GM12878 (cell line): ENCODE measurements at regions not wholly inside any gene's neighbourhood (a gene's known extent, or its start where the extent isn't known, plus 50 kb on each side); places are given as distances from the start of the nearest gene placed in this dataset.
"Not testable (repeated sequence)": the region's sequence is repeated elsewhere in the genome, so short reads cannot be mapped to it uniquely, and the experiment has no call there.

Experiments
- ATAC-seq: fragments of 200-7000 bp; cut with Tn5 transposase; 3 replicates; pipeline ENCODE4 v1.9.1; 2020; ENCODE audit warnings: mild to moderate bottlenecking, moderate library complexity
- BruUV-seq: library from RNA; stranded (reverse); fragments of 400-500 nt; replicated peaks from 2 replicates; lab custom pipeline; 2021; lab: Mats Ljungman, UMichigan
- CTCF ChIA-PET: fragments of 300-600 bp; sonication (Branson Sonifier 250); formaldehyde crosslinking; extraction: SDS; loops from one replicate; lab custom pipeline; 2021; ENCODE audit warnings: inconsistent platforms; lab: Yijun Ruan, JAX
- POLR2A ChIA-PET: fragments of 350-600 bp; formaldehyde crosslinking; extraction: SDS; loops from one replicate; lab custom pipeline; 2021; ENCODE audit warnings: inconsistent platforms; lab: Charles Lee
- RAD21 ChIA-PET: fragments of 300-600 bp; sonication (Branson Sonifier 250); formaldehyde crosslinking; loops from one replicate; lab custom pipeline; 2023; ENCODE audit warnings: antibody characterized with exemption; ENCODE audit not compliant: unreplicated experiment; lab: Charles Lee
- SMC1A ChIA-PET: fragments of 300-600 bp; sonication (Branson Sonifier 250); formaldehyde crosslinking; loops from one replicate; lab custom pipeline; 2023; ENCODE audit not compliant: unreplicated experiment, uncharacterized antibody; lab: Charles Lee
- DNase-seq: peaks from one replicate; pipeline ENCODE4 v3.0.0-alpha.2; 2011; ENCODE audit warnings: low read depth, low spot score
- FAIRE-seq: peaks from 3 replicates; lab custom pipeline; 2011; peaks lifted over from hg19 to GRCh38; lab: Jason Lieb, UNC
- H2AFZ ChIP-seq: 2 replicates; pipeline ENCODE4 v1.6.0; 2011; ENCODE audit warnings: low read depth, low read length, control low read depth; ENCODE audit not compliant: control insufficient read depth
- H3K27ac ChIP-seq: 2 replicates; pipeline ENCODE4 v1.5.1; 2011; ENCODE audit warnings: control low read depth; ENCODE audit not compliant: control insufficient read depth, insufficient read depth
- H3K27me3 ChIP-seq, 2 experiments: replicated peaks in 1 of 2; 2 replicates each; pipeline versions ENCODE4 v1.6.0 to v1.6.1; 2011; ENCODE audit warnings: low read length in 1 of 2; ENCODE audit not compliant: control insufficient read depth in 2 of 2, insufficient read depth in 2 of 2
- H3K36me3 ChIP-seq, 2 experiments: 2 replicates each; pipeline ENCODE4 v1.5.1; 2011; ENCODE audit warnings: low read length in 1 of 2; ENCODE audit not compliant: control insufficient read depth in 2 of 2, insufficient read depth in 2 of 2
- H3K4me1 ChIP-seq: 2 replicates; pipeline ENCODE4 v1.6.1; 2011; ENCODE audit warnings: mild to moderate bottlenecking, low read length, moderate library complexity, mixed read lengths; ENCODE audit not compliant: control insufficient read depth, insufficient read depth
- H3K4me2 ChIP-seq: 2 replicates; pipeline ENCODE4 v1.6.0; 2011; ENCODE audit warnings: control low read depth; ENCODE audit not compliant: control insufficient read depth, insufficient read depth
- H3K4me3 ChIP-seq: fragments of 200-600 bp; sonication (generic); 2 replicates; pipeline ENCODE4 v1.5.1; 2016
- H3K79me2 ChIP-seq: 2 replicates; pipeline ENCODE4 v1.6.0; 2011; ENCODE audit warnings: low read length; ENCODE audit not compliant: control insufficient read depth, insufficient read depth
- H3K9ac ChIP-seq: 2 replicates; pipeline ENCODE4 v1.8.0; 2011; ENCODE audit warnings: low read length, control low read depth, mixed read lengths; ENCODE audit not compliant: control insufficient read depth, insufficient read depth
- H3K9me3 ChIP-seq: replicated peaks from 3 replicates; pipeline ENCODE4 v1.5.1; 2011; ENCODE audit warnings: mild to moderate bottlenecking, low read length; ENCODE audit not compliant: control insufficient read depth, insufficient read depth
- H4K20me1 ChIP-seq: 2 replicates; pipeline ENCODE4 v1.6.0; 2011; ENCODE audit not compliant: control insufficient read depth, insufficient read depth
- WGBS: methylation state at CpG from one replicate; pipeline ENCODE4 v1.1.6; 2016; ENCODE audit warnings: low lambda C conversion rate; ENCODE audit not compliant: insufficient replicate concordance, insufficient coverage; ENCODE audit errors: missing lambda C conversion rate; 5-methylcytosine and 5-hydroxymethylcytosine counted together
- in situ Hi-C: fragments of 300-500 bp; cut with MboI; formaldehyde crosslinking; loops from 9 replicates; pipeline ENCODE4 v1.14.3; 2018; ENCODE audit warnings: mixed read lengths
- intact Hi-C: fragments of 100-400 bp; cut with micrococcal nuclease; formaldehyde crosslinking; loops from one replicate; pipeline ENCODE4 v1.14.2; 2022; ENCODE audit not compliant: unreplicated experiment

GRCh38 chr7:55683501-55683900 is 111.2 kb upstream of the VOPP1 start:
- RAD21 ChIA-PET, POLR2A ChIA-PET, ATAC-seq, H3K9ac ChIP-seq, CTCF ChIA-PET, DNase-seq, H3K79me2 ChIP-seq, H4K20me1 ChIP-seq, FAIRE-seq, H3K4me1 ChIP-seq, H3K27me3 ChIP-seq, intact Hi-C loops, H3K4me2 ChIP-seq, H3K9me3 ChIP-seq, in situ Hi-C loops, SMC1A ChIA-PET, H3K36me3 ChIP-seq, H2AFZ ChIP-seq, H3K27ac ChIP-seq, BruUV-seq, H3K4me3 ChIP-seq: not testable (repeated sequence)
- 45% methylated on average over 9 of the region's 9 CpGs for WGBS

DNA sequence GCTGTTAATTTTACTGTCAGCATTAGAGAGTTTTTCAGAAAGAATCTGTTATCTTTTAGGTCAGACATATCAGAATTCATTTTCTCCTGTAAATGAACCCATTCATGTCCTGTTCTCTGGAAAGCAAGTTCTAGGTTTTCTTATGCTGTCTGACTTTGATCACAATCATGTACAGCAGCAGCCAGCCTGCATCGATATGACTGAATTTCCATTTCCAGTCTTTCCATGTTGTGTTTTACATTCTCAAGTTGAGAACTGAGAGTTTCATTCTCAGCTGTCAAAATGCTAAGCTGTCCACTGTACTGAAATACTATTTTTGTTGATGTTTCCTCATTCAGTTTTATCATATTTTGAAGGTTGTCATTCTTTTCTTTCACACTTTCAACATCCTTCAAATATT is 103.3 kb upstream of the VOPP1 start:
- H3K9ac ChIP-seq, H2AFZ ChIP-seq, POLR2A ChIA-PET, CTCF ChIA-PET, RAD21 ChIA-PET, intact Hi-C loops, BruUV-seq, H3K27ac ChIP-seq, H3K4me1 ChIP-seq, in situ Hi-C loops, FAIRE-seq, H3K4me3 ChIP-seq, ATAC-seq, DNase-seq, H3K27me3 ChIP-seq, H3K9me3 ChIP-seq, H4K20me1 ChIP-seq, H3K79me2 ChIP-seq, SMC1A ChIA-PET, H3K36me3 ChIP-seq, H3K4me2 ChIP-seq: not testable (repeated sequence)
- WGBS = 0% methylated on average over 1 of the region's 1 CpG

DNA sequence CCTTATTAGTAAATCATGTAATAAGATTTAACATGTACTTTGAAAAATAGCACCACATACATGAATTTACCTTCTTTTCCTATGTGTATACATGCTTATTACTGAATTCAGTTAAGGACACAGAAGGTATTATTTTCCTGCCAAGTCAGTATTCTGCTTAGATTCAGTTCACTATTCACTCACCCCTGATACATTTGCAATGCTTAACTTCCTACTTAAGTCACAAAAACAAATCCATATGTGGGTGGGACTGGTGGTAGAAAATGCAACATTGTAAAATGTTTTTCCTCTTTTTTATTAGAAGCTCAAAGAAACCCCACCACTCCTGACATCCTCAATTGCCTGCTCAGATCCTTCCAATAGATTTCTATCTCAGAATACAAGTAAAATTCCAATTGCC is 101.2 kb upstream of the VOPP1 start:
- RAD21 ChIA-PET = not testable (repeated sequence)

GRCh38 chr7:55672084-55672483 is 99.8 kb upstream of the VOPP1 start:
- H4K20me1 ChIP-seq, H3K4me2 ChIP-seq, FAIRE-seq, ATAC-seq, H3K27me3 ChIP-seq, H3K4me3 ChIP-seq, SMC1A ChIA-PET, BruUV-seq, RAD21 ChIA-PET, intact Hi-C loops, H3K9me3 ChIP-seq, H3K79me2 ChIP-seq, H3K27ac ChIP-seq, H2AFZ ChIP-seq, CTCF ChIA-PET, DNase-seq, H3K9ac ChIP-seq, H3K4me1 ChIP-seq, in situ Hi-C loops, POLR2A ChIA-PET, H3K36me3 ChIP-seq: not testable (repeated sequence)
- 0% methylated on average over 1 of the region's 1 CpG for WGBS

More for the DNA sequence above, 101.2 kb upstream of the VOPP1 start:
- BruUV-seq, H3K36me3 ChIP-seq, H3K27ac ChIP-seq, H3K9ac ChIP-seq, H4K20me1 ChIP-seq, H3K9me3 ChIP-seq, in situ Hi-C loops, H3K4me2 ChIP-seq, H3K4me3 ChIP-seq, H2AFZ ChIP-seq, DNase-seq, CTCF ChIA-PET, H3K27me3 ChIP-seq, FAIRE-seq, POLR2A ChIA-PET, ATAC-seq, intact Hi-C loops, H3K79me2 ChIP-seq, SMC1A ChIA-PET, H3K4me1 ChIP-seq: not testable (repeated sequence)
